Ovary (tissue), 3 donors: ENCODE measurements at regions not wholly inside any gene's neighbourhood (a gene's known extent, or its start where the extent isn't known, plus 50 kb on each side); places are given as distances from the start of the nearest gene placed in this dataset.

Experiments
- CTCF ChIP-seq, 3 donors: fragments of 450-650 bp in 2 of 3; fragments of 200-600 bp in 1 of 3; IDR thresholded peaks; one replicate each; pipeline versions ENCODE4 v1.5.1 to v1.8.0; 2016 to 2022; ENCODE audit warnings: antibody characterized with exemption in 3 of 3, mild to moderate bottlenecking in 1 of 3
- POLR2A ChIP-seq: fragments of 450-650 bp; IDR thresholded peaks from one replicate; pipeline ENCODE4 v1.6.1; 2017; ENCODE audit warnings: antibody characterized with exemption, mild to moderate bottlenecking, moderate library complexity
- donor health status: DM: no; HTN: no; CAD: no.

DNA sequence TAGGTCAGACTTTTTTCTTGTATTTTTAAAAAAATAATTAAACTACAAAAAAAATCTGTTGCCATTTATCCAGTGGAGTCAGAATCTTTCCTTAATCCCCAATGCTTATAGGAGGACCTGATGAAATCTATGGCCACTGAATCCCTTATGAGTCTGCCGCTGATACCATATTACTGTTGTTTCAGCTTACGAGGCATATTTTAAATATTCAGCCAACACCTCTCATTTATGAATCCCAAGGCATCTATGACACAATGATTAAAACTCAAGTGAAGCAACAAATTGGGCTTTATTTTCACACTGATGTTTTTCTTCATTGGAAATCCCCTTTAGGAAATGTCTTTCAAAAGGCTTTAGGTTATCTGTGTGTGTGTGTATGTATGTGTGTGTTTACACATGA is 137.8 kb upstream of the PUDP start:
- TF ChIP-seq CTCF (IDR thresholded peaks at IDR 0.05) = no peak
- TF ChIP-seq POLR2A = no peak
